DMS 273 (cell line): ENCODE measurements at regions not wholly inside any gene's neighbourhood (a gene's known extent, or its start where the extent isn't known, plus 50 kb on each side); places are given as distances from the start of the nearest gene placed in this dataset.
"Not testable (repeated sequence)": the region's sequence is repeated elsewhere in the genome, so short reads cannot be mapped to it uniquely, and the experiment has no call there.

ENCODE experiments used
- DNase-seq: peaks from one replicate; lab custom pipeline; 2025; ENCODE audit not compliant: unreplicated experiment; lab: John Stamatoyannopoulos, UW

- DNase-seq, result no peak
Measured at GRCh38 chr22:25484521-25485315, 79.8 kb upstream of the GRK3 start.

- no peak for DNase-seq
Measured at GRCh38 chr22:25485626-25486545, 78.6 kb upstream of the GRK3 start.

DNA sequence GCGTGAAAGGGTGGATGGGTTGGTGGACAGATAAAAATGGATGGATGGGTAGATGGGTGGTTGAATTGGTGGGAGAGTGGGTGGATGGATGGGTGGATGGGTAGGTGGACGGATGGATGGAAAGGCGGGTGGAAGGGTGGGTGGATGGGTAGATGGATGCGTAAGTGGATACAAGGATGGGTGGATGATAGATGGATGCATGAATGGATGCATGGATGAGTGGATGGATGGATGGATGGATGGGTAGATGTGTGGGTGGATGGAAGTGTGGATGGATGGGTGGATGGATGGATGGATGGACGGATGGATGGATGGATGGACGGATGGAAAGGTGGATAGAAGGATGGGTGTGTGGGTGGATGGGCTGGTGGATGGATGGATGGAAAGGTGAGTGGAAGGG, 77.0 kb upstream of the GRK3 start:
- DNase-seq, result no peak

DNA sequence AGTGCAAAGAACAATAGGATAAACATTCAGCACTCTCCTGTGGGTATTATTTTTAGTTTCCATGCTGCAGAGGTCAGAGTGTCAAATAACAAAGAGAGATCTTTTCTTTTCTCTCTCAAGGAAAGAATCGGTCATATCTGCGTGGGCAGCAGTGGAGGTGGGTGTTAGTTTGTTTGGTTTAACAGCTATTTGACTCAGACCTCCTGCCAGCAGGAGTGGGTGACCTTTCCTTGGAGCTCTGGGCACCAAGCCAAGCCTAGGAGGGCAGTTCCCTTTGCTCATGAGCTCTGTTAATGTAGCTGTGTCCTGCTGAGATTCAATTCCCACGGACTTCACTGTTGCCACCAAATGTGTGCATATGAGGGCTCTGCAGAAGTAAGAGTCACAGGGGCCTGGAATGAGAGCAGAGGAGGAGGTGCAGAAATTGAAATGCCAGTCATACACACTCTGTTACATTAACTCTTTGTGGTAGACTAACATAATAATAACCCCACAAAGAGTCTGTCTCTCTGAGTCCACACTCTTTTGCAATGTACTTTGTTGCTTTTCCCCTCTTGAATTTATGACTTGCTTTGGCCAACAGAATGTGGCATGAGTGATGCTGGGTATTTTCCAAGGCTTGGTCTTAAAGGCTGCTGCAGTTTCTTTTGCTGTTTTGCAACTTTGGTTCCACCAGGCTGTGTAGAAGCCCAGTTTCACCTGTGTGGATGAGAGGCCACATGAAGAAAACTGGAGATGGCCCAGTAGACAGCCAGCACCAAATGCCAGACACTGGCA, 76.0 kb upstream of the GRK3 start:
- peak; percentile 58 for DNase-seq

- DNase-seq, result no peak
Measured at GRCh38 chr22:25489947-25490346, 74.5 kb upstream of the GRK3 start.

GRCh38 chr22:25490896-25491295, 73.6 kb upstream of the GRK3 start:
- no peak for DNase-seq

DNA sequence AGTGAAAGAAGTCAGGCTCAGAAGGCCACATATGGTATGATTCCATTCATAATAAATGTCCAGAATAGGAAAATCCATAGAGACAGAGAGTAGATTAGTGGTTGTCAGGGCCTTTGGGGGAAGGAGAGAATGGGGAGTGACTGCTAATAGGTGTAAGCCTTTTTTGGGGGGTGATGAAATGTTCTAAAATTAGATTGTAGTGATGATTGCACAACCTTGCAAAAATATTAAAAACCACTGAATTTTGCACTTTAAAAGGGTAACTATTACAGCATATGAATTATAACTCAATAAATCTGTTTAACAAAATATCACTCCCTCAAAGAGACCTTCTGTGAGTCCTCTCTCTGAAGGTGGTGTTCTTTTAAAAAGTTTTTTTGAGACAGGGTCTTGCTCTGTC, 72.3 kb upstream of the GRK3 start:
- DNase-seq, result no peak

DNA sequence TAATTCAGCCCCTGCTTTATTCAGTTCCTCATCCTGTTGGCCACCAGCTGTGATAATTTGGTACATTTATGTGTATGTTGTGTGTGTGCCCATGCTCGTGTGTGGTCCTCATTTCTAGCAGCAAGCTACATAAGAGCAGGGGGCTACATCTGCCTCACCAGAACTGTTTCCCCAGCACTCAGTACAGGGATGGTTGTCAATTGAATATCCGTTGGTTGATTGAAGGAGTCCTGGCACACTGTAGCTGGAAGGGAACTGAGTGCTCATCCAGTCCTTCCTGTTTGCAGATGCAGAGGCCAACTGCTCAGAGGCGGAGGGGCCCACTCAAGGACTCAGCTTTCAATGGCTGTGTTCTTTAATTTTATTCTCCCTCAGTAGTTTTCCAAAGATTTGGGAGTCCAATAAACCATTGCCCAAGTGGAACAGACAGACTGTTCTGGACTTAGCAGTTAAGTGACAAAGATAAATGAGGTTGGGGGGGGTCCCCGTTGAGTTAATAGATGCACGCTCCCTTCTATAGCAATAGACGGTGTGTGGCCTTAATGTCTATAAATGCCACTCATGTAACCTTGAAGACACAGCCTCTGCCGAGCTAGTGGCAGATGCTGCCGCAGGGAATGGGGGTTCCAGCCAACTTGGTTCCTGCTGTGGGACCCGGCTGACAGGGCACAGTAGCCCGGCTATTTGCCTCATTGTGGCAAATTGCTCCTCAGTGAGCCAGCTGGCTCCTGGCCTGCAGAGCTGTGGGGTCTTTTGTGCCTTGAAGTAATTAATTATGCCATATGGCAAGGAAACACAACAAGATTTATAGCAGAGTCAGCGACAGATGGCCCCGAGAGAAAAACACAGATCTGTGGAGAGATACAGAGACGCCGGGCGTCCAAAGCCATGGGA, 71.4 kb upstream of the GRK3 start:
- peak; percentile 98 for DNase-seq

GRCh38 chr22:25493794-25494193, 70.7 kb upstream of the GRK3 start:
- DNase-seq, result no peak

GRCh38 chr22:25494774-25495173, 69.7 kb upstream of the GRK3 start:
- peak; percentile 27 for DNase-seq

GRCh38 chr22:25495285-25495684, 69.2 kb upstream of the GRK3 start:
- peak; percentile 81 for DNase-seq

- DNase-seq, result no peak
Measured at GRCh38 chr22:25496396-25497064, 67.9 kb upstream of the GRK3 start.

GRCh38 chr22:25497181-25497641, 67.3 kb upstream of the GRK3 start:
- DNase-seq, result peak; percentile 77

DNA sequence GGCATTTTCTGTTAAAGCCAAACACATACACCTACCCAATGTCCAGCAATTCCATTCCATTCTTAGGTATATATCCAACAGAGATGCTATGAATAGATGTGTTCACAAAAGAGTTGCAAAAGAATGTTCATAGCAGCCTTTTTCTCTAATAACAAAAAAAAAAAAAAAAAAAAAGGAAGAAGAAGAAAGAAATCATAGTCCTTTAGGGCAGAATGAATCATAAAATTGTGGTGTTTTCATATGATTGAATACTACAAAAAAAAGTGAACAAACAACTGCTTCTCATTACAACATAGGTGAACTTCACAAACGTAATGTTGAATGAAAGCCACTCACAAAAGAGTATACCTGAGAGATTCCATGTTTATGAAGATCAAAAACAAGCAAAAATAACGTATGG, 66.8 kb upstream of the GRK3 start:
- no peak for DNase-seq

GRCh38 chr22:25500671-25501070, 63.8 kb upstream of the GRK3 start:
- DNase-seq, result not testable (repeated sequence)

DNA sequence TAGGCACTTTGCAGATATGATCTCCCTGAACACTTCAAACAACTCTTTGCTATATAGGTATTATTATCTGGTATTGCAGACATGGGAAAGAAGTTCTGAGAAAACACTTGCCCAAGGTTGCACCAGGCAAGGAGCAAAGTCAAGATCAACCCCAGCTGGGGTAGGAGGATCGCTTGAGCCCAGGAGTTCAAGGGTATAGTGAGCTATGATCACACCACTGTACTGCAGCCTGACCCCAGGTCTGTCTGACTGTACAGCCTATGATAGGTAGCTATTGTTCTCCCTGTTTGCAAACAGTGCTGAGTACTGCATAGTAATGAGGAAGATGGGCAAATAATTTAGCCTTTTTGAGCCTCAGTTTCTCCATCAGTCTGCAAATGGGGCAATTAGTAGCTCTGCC, 60.5 kb upstream of the GRK3 start:
- DNase-seq, result not testable (repeated sequence)

DNA sequence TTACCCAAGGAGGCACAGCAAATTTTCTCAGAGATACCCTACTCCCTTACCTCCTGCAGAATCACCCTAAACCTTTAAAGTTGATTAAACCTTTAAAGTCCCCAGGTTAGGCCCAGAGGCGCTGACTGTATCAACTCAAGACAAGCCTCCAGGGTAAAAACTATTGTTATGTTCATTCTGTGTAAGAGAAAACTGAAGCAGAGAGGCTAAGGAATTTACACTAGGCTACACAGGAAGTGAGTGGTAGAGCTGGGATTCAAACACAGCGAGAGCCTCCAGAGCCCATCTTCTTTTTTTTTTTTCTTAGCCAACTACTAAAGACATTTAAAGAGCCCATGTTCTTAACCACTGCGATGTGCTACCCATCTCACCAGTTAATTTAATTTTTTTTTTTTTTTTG, 56.3 kb upstream of the GRK3 start:
- DNase-seq, result no peak

DNA sequence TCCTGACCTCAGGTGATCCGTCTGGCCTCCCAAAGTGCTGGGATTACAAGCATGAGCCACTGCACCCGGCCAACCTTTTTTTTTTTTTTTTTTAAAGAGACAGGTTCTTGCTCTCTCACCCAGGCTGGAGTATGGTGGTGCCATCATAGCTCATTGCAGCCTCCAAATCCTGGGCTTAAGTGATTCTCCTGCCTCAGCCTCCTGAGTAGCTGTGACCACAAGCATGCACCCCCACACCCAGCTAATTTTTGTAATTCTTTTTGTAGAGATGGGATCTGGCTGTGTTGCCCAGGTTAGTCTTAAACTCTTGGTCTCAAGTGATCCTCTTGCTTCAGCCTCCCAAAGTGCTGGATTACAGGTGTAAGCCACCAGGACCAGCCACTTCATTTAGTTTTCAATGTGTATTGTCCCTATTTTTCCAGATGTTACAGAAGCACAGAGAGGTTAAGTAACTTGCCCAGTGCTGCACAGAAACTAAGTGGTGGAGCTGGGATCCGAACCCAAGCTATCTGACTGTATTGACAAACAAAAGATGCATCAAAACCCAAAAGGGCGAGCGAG, 55.6 kb upstream of the GRK3 start:
- no peak for DNase-seq

- DNase-seq, result peak; percentile 27
Measured at GRCh38 chr22:25509374-25509791, 55.1 kb upstream of the GRK3 start.
